GM12864 (cell line): ENCODE measurements at regions not wholly inside any gene's neighbourhood (a gene's known extent, or its start where the extent isn't known, plus 50 kb on each side); places are given as distances from the start of the nearest gene placed in this dataset.

Source experiments
- DNase-seq: peaks from one replicate; pipeline ENCODE4 v3.0.0-alpha.2; 2011; ENCODE audit warnings: low read depth
- H3K4me3 ChIP-seq: 2 replicates; pipeline ENCODE4 v1.5.1; 2011; ENCODE audit warnings: mild to moderate bottlenecking, low read depth, low read length, control low read depth
- CTCF ChIP-seq: IDR thresholded peaks from 2 replicates; pipeline ENCODE4 v1.5.1; 2011; ENCODE audit warnings: low read depth, mild to moderate bottlenecking, moderate library complexity, low read length, control low read depth, inconsistent platforms; ENCODE audit errors: missing control alignments

GRCh38 chr14:66104486-66104885 is 381.7 kb upstream of the CCDC196 start:
- TF ChIP-seq CTCF: no peak
- H3K4me3 ChIP-seq: no peak overlapping the region
- no peak for DNase-seq

- no peak overlapping the region for H3K4me3 ChIP-seq
- no peak for TF ChIP-seq CTCF
- DNase-seq: no peak
These were observed 380.4 kb upstream of the CCDC196 start for GRCh38 chr14:66105815-66106214.

- TF ChIP-seq CTCF: peak; percentile 36
- no peak for DNase-seq
- no peak overlapping the region for H3K4me3 ChIP-seq
These were observed 376.7 kb upstream of the CCDC196 start for GRCh38 chr14:66109426-66109825.

GRCh38 chr14:66111891-66112290 is 374.3 kb upstream of the CCDC196 start:
- TF ChIP-seq CTCF: no peak
- no peak for DNase-seq

GRCh38 chr14:66114071-66114470 is 372.1 kb upstream of the CCDC196 start:
- no peak overlapping the region for H3K4me3 ChIP-seq
- no peak for TF ChIP-seq CTCF
- no peak for DNase-seq

More at GRCh38 chr14:66111891-66112290, 374.3 kb upstream of the CCDC196 start:
- no peak overlapping the region for H3K4me3 ChIP-seq

GRCh38 chr14:66115740-66116502 is 370.2 kb upstream of the CCDC196 start:
- H3K4me3 ChIP-seq: no peak overlapping the region
- TF ChIP-seq CTCF: no peak
- no peak for DNase-seq

- DNase-seq: no peak
- TF ChIP-seq CTCF: no peak
- H3K4me3 ChIP-seq: no peak overlapping the region
These were observed 369.4 kb upstream of the CCDC196 start for GRCh38 chr14:66116732-66117131.
